Spleen (tissue), 7 donors: ENCODE measurements at regions not wholly inside any gene's neighbourhood (a gene's known extent, or its start where the extent isn't known, plus 50 kb on each side); places are given as distances from the start of the nearest gene placed in this dataset.

Experiments
- CTCF ChIP-seq, 11 experiments: fragments of 200-600 bp in 7 of 11; fragments of 450-650 bp in 4 of 11; sonication (generic) in 4 of 11; IDR thresholded peaks in 8 of 11; conservative IDR thresholded peaks in 3 of 11; 1 replicate in 7 of 11; 2 replicates in 4 of 11; pipeline versions ENCODE4 v1.4.0 to v1.8.0; 2016 to 2021; ENCODE audit warnings: antibody characterized with exemption in 11 of 11, inconsistent platforms in 4 of 11, mild to moderate bottlenecking in 1 of 11
- POLR2A ChIP-seq, 3 donors: fragments of 450-650 bp; IDR thresholded peaks; one replicate each; pipeline ENCODE4 v1.5.1; 2017; ENCODE audit warnings: antibody characterized with exemption in 3 of 3, mild to moderate bottlenecking in 1 of 3
- POLR2AphosphoS5 ChIP-seq, 3 donors: sonication (generic); formaldehyde crosslinking; IDR thresholded peaks; one replicate each; pipeline ENCODE4 v1.5.1; 2017; ENCODE audit warnings: antibody characterized with exemption in 3 of 3
- donor health status: DM: no; HTN: no; CAD: no; lungs with moderate emphysema.
- donor health status: DM: no; HTN: no; CAD: no.
- donor health status: DM: no; HTN: no; CAD: no.

DNA sequence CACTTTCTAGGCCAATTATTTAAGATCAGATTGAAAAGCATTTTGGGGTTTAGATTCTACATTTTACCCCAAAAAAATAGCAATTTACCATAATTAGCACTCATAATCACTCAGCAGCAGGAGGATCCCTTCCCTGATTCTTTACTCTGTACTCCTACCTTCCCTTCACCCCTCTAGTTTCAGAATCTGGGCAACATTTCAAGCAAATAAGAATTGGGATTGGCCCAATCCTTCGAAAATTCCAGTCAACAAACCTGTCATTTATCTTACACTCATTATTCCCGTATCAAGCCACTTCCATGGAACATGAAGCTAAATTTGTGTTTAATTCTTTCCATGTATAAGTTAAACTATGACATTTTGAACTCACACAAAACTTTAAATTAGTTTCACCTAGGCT is 349.1 kb upstream of the USP15 start:
- TF ChIP-seq CTCF (IDR thresholded peaks at IDR 0.05 in 8 of 11, conservative IDR thresholded peaks at IDR 0.05 in 3 of 11), result no peak
- no peak for TF ChIP-seq POLR2A (IDR thresholded peaks at IDR 0.05)
- TF ChIP-seq POLR2AphosphoS5 (IDR thresholded peaks at IDR 0.05), result no peak
